SK-N-SH treated with all-trans-retinoic acid at 6 μM for 48 hours (cell line): ENCODE measurements at regions not wholly inside any gene's neighbourhood (a gene's known extent, or its start where the extent isn't known, plus 50 kb on each side); places are given as distances from the start of the nearest gene placed in this dataset.

Source experiments
- ATAC-seq: fragments of 200-7000 bp; cut with Tn5 transposase; 3 replicates; pipeline ENCODE4 v1.9.1; 2020; ENCODE audit warnings: mild to moderate bottlenecking, moderate library complexity
- ARNTL ChIP-seq: fragments of 450-650 bp; formaldehyde crosslinking; IDR thresholded peaks from 2 replicates; pipeline ENCODE4 v1.5.0; 2020; ENCODE audit warnings: low read depth, mild to moderate bottlenecking, moderate library complexity, borderline replicate concordance
- CREB5 ChIP-seq: fragments of 250-450 bp; sonication (Bioruptor Pico); IDR thresholded peaks from 2 replicates; pipeline ENCODE4 v1.5.1; 2020; ENCODE audit warnings: low read depth, mild to moderate bottlenecking, moderate library complexity
- CSDC2 ChIP-seq: fragments of 250-450 bp; sonication (Bioruptor Pico); IDR thresholded peaks from 2 replicates; pipeline ENCODE4 v1.5.0; 2020; ENCODE audit warnings: mild to moderate bottlenecking, moderate library complexity
- ESRRG ChIP-seq: fragments of 250-450 bp; sonication (Bioruptor Pico); IDR thresholded peaks from 2 replicates; pipeline ENCODE4 v1.6.1; 2021; ENCODE audit warnings: mild to moderate bottlenecking
- GLIS3 ChIP-seq: fragments of 250-450 bp; sonication (Bioruptor Pico); IDR thresholded peaks from 2 replicates; pipeline ENCODE4 v1.5.0; 2020; ENCODE audit warnings: mild to moderate bottlenecking, moderate library complexity
- ISL1 ChIP-seq: fragments of 250-450 bp; sonication (Bioruptor Pico); IDR thresholded peaks from 2 replicates; pipeline ENCODE4 v2.1.2; 2022; ENCODE audit warnings: mild to moderate bottlenecking, moderate library complexity
- OSR1 ChIP-seq: fragments of 250-450 bp; sonication (Bioruptor Pico); IDR thresholded peaks from 2 replicates; pipeline ENCODE4 v1.8.0; 2022; ENCODE audit warnings: moderate library complexity, mild to moderate bottlenecking, inconsistent platforms
- POU6F1 ChIP-seq: fragments of 250-450 bp; sonication (Bioruptor Pico); IDR thresholded peaks from 2 replicates; pipeline ENCODE4 v1.8.0; 2021; ENCODE audit warnings: low read depth, mild to moderate bottlenecking, moderate library complexity, borderline replicate concordance
- PPARA ChIP-seq: fragments of 250-450 bp; sonication (Bioruptor Pico); IDR thresholded peaks from 2 replicates; pipeline ENCODE4 v1.5.0; 2020; ENCODE audit warnings: mild to moderate bottlenecking, borderline replicate concordance
- SNAI2 ChIP-seq: fragments of 250-450 bp; sonication (Bioruptor Pico); IDR thresholded peaks from 2 replicates; pipeline ENCODE4 v1.5.0; 2020; ENCODE audit warnings: mild to moderate bottlenecking, moderate library complexity
- TCF4 ChIP-seq: fragments of 250-450 bp; sonication (Bioruptor Pico); IDR thresholded peaks from 2 replicates; pipeline ENCODE4 v1.8.0; 2021; ENCODE audit warnings: mild to moderate bottlenecking, moderate library complexity, borderline replicate concordance
- TOX ChIP-seq: fragments of 250-450 bp; sonication (Bioruptor Pico); IDR thresholded peaks from 2 replicates; pipeline ENCODE4 v1.8.0; 2021; ENCODE audit warnings: mild to moderate bottlenecking, moderate library complexity, borderline replicate concordance
- TSHZ2 ChIP-seq: fragments of 250-450 bp; sonication (Bioruptor Pico); IDR thresholded peaks from 2 replicates; pipeline ENCODE4 v1.5.0; 2020; ENCODE audit warnings: mild to moderate bottlenecking, moderate library complexity
- ZC3H10 ChIP-seq: fragments of 250-450 bp; sonication (Bioruptor Pico); IDR thresholded peaks from 2 replicates; pipeline ENCODE4 v1.5.1; 2021; ENCODE audit warnings: mild to moderate bottlenecking, moderate library complexity
- ZFP3 ChIP-seq: fragments of 250-450 bp; sonication (Bioruptor Pico); IDR thresholded peaks from 2 replicates; pipeline ENCODE4 v1.5.0; 2020; ENCODE audit warnings: mild to moderate bottlenecking, moderate library complexity
- ZFP30 ChIP-seq: fragments of 450-650 bp; formaldehyde crosslinking; IDR thresholded peaks from 2 replicates; pipeline ENCODE4 v1.5.0; 2022; ENCODE audit warnings: mild to moderate bottlenecking, moderate library complexity
- ZNF565 ChIP-seq: fragments of 450-650 bp; formaldehyde crosslinking; conservative IDR thresholded peaks from 2 replicates; pipeline ENCODE4 v1.5.0; 2020; ENCODE audit warnings: low read depth, mild to moderate bottlenecking, moderate library complexity
- ZNF70 ChIP-seq: fragments of 450-650 bp; formaldehyde crosslinking; IDR thresholded peaks from 2 replicates; pipeline ENCODE4 v1.5.0; 2020; ENCODE audit warnings: mild to moderate bottlenecking, moderate library complexity
- ZNF8 ChIP-seq: fragments of 450-650 bp; formaldehyde crosslinking; IDR thresholded peaks from 2 replicates; pipeline ENCODE4 v1.5.0; 2020; ENCODE audit warnings: mild to moderate bottlenecking, moderate library complexity

GRCh38 chr14:82779301-82779700 is 1245.6 kb upstream of the SEL1L start:
- TF ChIP-seq GLIS3 (CRISPR knock-in tag) (no peak), CSDC2 (no peak), SNAI2 (CRISPR knock-in tag) (no peak), POU6F1 (no peak), ZFP3 (CRISPR knock-in tag) (no peak), CREB5 (CRISPR knock-in tag) (no peak), ZNF8 (CRISPR knock-in tag) (no peak), OSR1 (no peak), TSHZ2 (no peak), TCF4 (CRISPR knock-in tag) (no peak), ISL1 (CRISPR knock-in tag) (no peak), PPARA (no peak), ZC3H10 (CRISPR knock-in tag) (no peak), ARNTL (CRISPR knock-in tag) (no peak), TOX (no peak)
- ATAC-seq = no peak

GRCh38 chr14:82785756-82786482 is 1252.3 kb upstream of the SEL1L start:
- no peak for TF ChIP-seq OSR1
- TF ChIP-seq CREB5 (CRISPR knock-in tag) = no peak
- no peak for TF ChIP-seq TSHZ2
- no peak for TF ChIP-seq ARNTL (CRISPR knock-in tag)
- no peak for TF ChIP-seq ZNF70 (CRISPR knock-in tag)
- no peak for TF ChIP-seq POU6F1
- TF ChIP-seq ESRRG (CRISPR knock-in tag) = no peak
- TF ChIP-seq SNAI2 (CRISPR knock-in tag) = no peak
- no peak for TF ChIP-seq TOX
- no peak for TF ChIP-seq ZNF8 (CRISPR knock-in tag)
- no peak for TF ChIP-seq ZFP3 (CRISPR knock-in tag)
- TF ChIP-seq ZFP30 = no peak
- no peak for TF ChIP-seq ZNF565
- TF ChIP-seq, all 23 proteins: peak for 0
- no peak for ATAC-seq
